Activated T-helper 9 cell treated with anti-CD3 and anti-CD28 coated beads, Interleukin-2, amount 50 U/mL, for 16 hours (primary cell): ENCODE measurements at regions not wholly inside any gene's neighbourhood (a gene's known extent, or its start where the extent isn't known, plus 50 kb on each side); places are given as distances from the start of the nearest gene placed in this dataset.
A peak's percentile ranks its signal among the peaks of the same experiment; 100 is the strongest.

ENCODE experiments used
- DNase-seq: peaks from one replicate; pipeline ENCODE4 v3.0.0-alpha.2; 2020; ENCODE audit warnings: low read depth

GRCh38 chr13:40432018-40432978, 234.1 kb downstream of the FOXO1 start:
- DNase-seq = no peak

GRCh38 chr13:40433001-40433400, 233.4 kb downstream of the FOXO1 start:
- no peak for DNase-seq

DNA sequence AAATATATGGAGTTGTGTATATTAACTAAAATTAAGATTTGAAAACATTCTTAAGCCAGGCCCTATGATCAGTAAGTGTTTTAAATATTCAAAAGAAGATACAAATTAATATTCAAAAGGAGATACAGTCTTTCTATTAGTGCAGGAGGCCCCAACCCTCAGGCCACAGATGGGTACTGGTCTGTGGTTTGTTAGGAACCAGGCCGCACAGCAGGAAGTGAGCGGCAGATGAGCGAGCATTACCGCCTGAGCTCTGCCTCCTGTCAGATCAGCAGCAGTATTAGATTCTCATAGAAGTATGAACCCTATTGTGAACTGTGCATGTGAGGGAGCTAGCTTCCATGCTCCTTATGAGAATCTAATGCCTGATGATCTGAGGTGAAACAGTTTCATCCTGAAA, 232.9 kb downstream of the FOXO1 start:
- peak; percentile 13 for DNase-seq

GRCh38 chr13:40434516-40435397, 231.7 kb downstream of the FOXO1 start:
- no peak for DNase-seq

DNA sequence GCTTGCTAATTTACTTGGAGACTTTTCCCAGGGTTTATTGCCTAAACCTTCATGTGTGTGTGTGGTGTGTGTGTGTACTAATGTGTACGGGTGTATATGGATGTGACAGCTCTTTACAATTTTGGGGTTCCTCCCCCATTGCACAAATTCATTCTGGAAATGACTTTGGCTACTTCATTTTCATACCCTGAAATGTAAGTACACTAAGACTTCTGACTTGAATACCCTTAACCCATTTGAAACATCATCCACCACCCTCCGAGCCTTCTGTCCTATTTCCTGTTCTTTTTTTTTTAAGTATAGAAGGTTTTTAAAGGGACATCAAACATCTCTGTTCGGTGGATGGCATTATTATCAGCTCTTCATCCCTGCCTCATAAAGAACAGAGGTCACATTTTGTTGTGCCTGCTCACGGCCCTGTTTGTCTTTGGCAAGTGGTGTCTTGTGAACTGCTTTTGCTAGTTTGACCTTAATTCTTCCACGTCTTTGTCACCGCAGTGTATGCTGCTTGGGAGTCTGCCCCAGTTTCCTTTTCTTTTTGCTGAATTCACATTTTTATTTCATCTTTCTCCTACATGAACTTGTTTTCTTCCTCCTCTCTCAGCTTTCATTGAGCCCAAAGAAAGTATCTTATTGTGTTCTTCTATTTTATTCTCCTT, 228.3 kb downstream of the FOXO1 start:
- DNase-seq = no peak

DNA sequence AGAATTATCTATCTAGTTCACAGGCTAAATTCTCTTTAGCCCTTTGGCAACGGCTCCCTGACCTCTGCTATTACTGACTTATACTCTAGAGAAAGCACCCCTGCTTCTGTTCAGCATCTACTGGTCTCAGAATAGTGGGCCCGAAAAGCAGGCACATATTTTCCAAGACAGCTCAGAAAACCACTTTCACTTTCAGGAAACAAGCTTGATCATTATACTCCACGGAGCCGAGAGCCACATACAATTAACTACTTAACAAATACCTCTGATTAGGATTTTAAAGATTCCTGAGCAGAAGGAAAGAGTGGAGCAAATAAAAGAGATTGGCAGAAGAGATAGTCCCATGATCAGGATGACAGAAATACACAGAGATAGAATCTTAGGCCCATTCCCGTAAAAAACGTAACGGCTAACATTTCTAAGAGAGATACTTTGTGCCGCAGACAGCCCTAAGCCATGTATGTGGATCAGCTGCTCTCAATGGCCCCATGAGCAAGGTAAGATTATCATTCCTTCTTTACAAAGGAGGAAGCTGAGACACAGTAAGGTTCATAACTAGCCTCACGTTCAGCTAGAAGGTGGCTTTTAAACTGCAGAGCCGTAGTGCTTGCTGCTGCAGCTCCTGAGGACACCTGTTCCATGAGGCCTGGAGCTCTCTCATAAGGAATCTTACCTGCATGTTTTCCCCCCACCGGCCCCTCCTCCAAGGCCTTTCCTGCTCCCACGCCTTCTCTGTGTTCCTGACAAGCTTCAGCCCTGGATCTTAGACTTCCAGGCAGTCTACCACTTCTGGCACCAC, 227.2 kb downstream of the FOXO1 start:
- DNase-seq = no peak

DNA sequence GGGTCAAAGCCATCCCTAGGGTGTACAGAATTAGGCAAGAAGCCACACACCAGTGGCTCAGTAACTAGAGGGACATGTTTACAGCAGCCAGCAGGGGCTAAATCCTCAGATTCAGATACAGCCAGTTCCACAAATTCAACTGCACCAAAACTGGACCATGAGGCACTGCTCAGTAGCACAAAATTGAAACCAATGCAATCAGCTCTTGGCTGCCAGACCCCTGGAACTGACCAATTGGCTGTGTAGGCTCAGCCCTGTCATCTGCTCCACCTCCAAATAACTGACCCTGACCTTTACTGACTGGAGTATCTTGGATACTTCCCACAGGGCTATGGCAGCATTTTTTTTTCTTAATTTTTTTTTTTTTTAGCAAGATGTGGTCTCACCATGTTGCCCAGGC, 226.5 kb downstream of the FOXO1 start:
- DNase-seq = no peak

DNA sequence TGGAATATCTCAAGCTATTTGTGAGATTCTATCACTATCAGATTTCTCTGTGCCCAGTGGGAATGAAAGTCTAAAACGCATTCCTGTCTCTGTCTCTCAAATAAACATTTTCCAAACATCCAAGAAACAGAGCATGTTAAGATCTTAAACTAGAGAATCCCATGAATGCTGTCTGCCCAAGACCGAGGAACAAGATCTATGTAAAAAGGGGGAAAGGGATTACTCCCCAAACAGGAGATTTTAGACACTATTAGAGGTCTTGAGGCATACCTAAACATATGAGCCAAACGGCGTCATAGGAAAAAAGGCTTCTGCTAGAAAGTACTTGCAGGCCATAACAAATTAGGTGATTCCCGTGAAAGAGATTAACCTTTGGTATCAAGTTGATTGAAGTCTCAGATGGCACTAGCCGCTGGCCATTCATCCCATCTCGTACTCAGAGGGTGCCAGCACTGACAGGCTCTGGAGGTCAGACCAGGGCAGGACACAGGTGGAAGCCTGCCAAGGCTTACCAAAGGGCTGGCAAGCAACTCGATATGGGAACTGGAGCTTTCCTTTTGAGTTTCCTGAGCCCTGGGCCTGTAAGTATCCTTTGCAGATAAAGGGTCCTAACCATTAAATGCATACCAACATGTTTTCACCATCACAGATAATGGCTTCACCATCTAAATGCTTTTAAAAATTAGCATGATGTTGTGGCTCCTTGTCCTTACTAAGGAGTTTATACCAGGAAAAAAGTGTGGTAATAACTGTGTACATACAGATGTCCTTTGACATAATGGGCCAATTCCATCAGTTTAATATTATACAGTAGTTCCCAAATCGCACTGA, 225.2 kb downstream of the FOXO1 start:
- no peak for DNase-seq

DNA sequence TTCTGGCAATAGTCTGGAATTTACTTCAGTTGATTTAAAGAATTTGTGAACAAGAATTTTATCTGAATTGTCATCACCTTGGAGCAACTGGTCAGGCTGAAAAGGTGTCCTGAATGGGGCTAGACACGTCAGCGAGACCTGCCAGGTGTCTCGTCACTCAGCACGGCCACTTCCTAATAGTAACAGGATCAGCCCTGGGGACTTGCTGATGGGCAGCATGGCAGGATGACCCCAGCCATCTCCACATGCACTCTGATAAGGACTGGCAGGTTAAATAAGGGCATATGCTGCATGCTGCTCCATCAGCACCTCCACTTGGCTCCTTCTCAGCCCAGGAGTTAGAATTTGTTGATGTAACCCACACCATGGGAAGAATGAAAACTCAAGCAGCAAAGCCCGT, 224.2 kb downstream of the FOXO1 start:
- no peak for DNase-seq

- no peak for DNase-seq
These were observed 223.6 kb downstream of the FOXO1 start for GRCh38 chr13:40442826-40443225.

- no peak for DNase-seq
These were observed 222.2 kb downstream of the FOXO1 start for GRCh38 chr13:40444241-40444640.

DNA sequence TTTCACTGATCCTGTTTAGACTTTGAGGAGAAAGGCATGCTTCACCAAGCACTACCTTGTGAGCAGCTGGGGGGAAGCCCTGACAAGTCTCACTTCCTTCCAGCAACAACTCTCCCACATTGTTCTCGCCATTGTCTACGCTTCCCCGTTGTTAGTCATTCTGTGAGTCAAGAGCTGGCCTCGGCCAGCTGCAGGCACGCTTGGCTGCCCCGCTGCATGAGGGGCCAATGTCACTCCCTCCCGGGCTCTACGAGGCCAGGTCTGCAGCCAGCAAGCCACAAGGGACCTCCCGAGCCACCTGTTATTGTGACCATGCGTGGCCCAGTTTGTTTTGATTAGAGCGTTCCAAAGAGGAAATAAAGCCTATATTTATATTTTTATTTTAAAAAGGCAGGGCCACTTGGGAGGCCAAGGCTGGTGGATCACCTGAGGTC, 220.9 kb downstream of the FOXO1 start:
- DNase-seq = no peak

- no peak for DNase-seq
These were observed 220.1 kb downstream of the FOXO1 start for GRCh38 chr13:40446365-40446764.

- DNase-seq = no peak
These were observed 218.6 kb downstream of the FOXO1 start for GRCh38 chr13:40447857-40448256.

GRCh38 chr13:40452038-40452666, 214.3 kb downstream of the FOXO1 start:
- DNase-seq = no peak

- DNase-seq = no peak
These were observed 213.6 kb downstream of the FOXO1 start for GRCh38 chr13:40452741-40453334.

- DNase-seq = no peak
These were observed 213.0 kb downstream of the FOXO1 start for GRCh38 chr13:40453351-40454021.

GRCh38 chr13:40456397-40456953, 210.0 kb downstream of the FOXO1 start:
- DNase-seq = no peak
